DMS53 (cell line): ENCODE measurements at regions not wholly inside any gene's neighbourhood (a gene's known extent, or its start where the extent isn't known, plus 50 kb on each side); places are given as distances from the start of the nearest gene placed in this dataset.

Source experiments
- DNase-seq: peaks from one replicate; lab custom pipeline; 2025; lab: John Stamatoyannopoulos, UW

DNA sequence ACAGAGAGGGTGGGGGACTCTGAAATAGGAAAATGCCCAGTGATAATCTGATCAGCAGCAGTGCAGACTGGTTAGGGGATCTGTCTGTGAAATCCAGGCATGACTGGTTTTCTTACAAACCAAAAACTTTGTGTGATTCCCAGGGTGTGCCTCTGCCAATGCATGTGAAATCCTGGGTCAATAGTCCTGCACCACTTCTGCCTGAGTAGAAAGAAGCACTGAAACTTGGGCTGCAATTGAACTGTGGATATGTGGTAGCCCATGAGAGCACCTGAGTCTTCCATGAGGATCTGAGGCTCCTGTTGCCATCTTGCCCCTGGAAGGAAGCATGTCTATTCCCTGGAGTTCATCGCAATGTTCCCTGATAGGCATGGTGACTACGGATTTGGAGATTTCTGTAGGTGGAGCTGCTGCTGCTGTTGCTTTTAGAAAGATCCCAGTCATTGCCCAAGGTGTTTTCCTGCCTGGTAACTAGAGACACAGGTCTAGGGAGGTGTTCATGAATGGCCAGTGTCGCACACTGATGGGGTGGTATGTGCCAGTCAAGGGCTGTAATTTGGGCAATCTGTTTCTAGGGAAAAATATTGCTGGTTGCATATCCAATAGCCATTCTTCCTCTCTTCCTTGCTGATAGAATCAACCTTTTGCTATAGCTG lies 146.7 kb downstream of the CARTPT start:
- peak; percentile 6 for DNase-seq

DNA sequence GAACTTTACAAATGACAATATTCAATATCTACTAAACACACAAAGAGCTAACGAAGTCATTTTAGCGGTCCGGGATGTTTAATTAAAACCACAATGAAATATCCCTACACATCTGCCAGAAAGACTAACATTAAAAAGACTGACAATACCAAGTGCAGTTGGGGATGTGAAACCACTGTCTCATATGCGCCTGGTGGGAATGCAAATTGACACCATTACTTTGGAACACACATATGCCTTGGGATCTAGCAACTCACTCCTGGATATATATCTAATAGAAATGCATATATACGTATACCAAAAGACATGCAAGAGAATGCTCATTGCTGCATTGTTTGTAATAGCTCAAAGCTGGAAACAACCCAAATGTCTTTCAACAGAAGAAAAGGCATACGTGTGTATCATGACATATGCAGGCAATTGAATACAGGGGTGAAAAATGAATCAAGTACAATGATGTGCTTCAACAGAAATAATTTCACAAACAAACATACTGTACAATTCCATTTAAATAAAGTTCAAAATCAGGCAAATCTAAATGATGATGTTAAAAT lies 153.3 kb downstream of the CARTPT start:
- no peak for DNase-seq

DNA sequence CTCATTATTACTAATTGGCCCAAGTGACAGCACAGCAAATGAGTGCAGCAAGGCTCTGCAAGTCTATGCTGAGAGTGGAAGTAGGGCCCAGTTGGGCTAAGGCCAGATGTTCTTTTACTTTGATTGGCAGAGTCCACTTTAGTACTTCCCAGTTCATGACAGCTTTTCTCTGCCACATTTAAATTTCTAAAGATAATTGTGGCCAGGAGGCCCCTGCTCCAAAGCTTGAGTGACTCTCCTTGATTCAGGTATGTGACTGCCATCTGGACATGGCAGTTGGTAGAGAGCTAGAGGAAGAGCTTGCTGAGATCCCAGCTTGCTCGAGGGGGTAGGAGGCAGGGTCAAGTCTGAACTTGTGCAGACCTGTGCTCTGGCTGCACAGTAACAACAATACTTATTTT lies 154.1 kb downstream of the CARTPT start:
- DNase-seq: peak; percentile 6

DNA sequence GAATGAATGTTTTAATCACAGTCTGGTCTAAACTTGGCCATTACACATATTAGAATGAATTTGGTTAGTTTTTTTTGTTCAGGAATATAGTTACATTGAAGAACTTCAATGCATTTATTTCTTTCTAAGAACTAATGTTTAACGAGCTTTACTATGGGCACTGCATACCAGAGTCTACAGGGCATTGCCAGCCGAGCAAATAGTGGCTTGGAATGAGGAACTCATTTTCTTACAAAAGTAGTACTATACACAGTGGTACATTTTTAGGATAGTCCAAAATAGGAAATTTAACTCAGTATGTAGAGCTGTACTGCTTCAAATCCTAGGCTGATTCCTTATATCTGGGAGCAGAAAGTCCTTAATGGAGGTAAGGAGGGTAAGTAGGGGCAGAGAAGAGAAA lies 155.4 kb downstream of the CARTPT start:
- no peak for DNase-seq

DNA sequence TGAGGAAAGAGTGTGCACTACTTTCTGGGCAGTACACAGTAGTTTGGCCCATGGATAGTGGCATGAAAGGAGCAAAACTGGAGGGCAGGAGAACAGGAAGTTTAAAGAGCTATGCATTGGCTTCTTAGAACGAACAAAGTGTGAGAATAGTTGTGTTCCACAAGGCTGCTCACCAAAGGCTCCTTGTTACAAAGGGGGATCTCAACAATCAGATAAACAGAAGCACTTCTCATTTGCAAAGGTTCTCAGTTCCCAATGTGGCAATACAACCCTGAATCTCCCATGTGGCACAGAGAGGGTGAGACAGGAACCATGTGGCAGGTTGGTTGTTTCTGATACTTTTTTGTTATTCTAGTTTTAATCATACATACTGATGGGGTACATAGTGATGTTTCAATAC lies 158.4 kb downstream of the CARTPT start:
- DNase-seq: no peak

DNA sequence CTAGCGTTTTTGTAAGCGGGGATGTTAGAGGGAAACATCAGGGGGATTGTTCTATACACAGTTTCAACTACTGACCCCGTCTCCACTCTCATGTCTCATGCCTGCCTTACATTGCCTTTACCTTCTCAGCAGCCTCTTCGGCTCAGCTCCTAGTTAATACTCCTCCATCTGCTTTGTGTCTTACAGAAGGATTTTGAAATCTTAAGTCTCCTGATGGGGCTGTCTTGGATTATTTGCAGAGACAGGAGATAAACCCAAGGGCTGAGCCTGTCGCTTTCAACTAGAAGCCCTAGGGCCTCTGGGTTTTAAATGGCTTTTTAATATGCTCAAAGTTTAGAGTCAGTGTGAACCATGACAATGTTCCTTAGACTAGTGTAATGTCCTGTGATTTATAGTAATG lies 161.5 kb downstream of the CARTPT start:
- DNase-seq: no peak

DNA sequence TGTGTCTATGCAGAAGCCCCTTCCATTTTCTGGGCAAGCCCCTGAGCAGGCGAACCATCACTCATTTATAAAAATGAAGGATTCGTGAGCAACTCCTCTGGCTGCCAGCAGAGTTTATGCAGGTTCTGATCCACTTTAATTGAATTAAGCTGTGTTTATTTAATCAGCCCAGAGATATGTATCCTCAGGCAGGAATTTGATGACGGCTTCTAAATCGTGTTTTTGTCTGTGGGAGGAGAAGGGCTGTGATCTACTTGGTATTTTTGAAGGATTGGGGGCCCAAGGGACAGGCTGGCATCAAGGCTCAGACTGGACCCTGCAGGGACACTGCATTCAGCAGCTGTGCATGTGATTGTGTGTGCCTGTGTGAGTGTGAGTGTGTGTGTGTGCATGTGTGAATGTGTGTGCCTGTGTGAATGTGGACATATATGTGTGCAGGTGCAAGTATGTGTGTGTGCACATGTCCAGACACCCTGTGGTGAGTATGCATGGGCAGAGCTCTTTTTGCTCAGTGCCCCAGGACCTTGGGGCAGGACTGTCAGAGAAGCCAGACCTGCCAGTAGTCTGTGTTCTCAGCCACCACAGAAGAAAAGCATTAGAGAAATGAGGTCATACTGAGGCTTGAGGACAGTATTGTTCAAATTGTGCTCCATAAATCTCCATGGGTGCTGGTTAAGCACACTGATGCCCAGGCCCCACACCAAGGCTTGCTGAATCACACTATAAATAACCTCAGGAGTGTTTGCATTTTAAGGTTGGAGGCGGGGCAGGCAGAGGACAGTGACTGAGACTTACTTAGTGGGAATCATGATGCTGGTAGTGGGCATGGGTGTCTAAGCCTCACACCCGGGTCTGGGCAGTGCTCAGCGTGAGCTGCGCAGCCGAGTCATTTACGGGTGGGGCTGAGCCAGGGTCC lies 164.0 kb downstream of the CARTPT start:
- DNase-seq: peak; percentile 84

DNA sequence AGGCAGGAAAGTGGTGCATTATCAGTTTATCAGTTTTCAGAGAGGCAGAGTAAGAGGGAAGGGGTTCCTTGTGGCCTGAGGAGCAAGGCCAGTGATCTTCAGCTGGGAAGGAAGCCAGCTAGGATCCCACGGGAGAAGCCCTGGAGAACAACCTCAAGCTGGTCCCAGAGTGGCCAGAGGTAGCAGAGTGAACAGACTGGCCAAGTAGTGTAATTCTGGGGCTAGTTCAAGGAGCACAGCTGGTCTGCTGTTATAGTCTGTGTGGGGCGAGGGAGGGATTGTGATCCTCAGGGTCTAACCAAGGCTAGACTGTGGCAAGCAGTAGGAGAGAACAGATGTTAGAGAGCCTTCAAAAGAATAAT lies 164.6 kb downstream of the CARTPT start:
- no peak for DNase-seq

DNA sequence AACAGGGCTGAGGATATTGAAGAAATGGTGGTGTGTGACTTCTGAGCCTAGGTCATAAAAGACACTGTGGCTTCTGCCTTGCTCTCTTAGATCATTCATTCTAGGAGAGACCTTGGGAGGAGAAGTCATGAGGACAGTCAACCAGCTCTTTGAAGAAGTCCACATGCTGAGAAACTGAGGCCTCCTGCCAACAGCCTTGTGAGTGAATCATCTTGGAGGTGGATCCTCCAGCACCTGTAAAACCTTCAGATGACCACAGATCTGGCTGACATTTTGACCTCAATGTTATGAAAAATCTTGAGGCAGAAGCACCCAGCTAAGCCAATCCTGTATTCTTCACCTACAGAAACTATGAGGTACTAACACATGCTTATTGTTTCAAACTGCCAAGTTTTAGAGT lies 165.9 kb downstream of the CARTPT start:
- no peak for DNase-seq

DNA sequence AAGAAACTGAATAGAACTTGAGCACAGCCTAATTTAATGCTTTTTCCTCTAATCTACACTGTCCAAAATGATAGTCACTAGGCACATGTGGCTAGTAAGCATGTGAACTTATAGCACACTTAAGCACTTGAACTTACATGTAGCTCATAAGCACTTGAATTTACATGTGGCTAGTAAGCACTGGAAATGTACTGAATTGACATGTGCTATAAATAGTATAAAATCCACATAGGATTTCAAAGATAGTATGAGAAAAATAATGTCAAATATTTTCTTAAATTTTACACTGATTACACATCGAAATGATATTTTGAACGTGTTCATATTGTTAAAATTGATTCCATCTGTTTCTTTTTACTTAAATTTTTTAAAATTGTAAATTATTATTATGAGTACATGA lies 167.3 kb downstream of the CARTPT start:
- no peak for DNase-seq

DNA sequence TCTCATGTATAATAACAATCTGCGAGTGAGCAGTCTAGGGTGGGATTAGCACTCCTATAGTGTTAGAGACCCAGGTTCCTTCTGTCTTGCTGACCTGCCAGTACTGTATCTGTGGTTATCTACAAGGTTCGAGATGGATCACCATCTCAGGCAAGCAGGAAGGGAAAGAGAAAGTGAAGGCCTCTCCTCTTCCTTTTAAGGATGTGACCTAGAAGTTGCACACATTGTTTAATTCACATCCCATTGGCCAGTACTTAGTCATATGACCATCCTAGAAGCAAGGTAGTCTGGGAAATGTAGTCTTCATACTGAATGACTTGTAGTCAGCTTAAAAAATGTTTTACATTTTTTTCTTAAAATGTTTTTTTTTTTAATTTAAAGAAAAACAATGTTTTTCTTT lies 168.6 kb downstream of the CARTPT start:
- DNase-seq: peak; percentile 83

DNA sequence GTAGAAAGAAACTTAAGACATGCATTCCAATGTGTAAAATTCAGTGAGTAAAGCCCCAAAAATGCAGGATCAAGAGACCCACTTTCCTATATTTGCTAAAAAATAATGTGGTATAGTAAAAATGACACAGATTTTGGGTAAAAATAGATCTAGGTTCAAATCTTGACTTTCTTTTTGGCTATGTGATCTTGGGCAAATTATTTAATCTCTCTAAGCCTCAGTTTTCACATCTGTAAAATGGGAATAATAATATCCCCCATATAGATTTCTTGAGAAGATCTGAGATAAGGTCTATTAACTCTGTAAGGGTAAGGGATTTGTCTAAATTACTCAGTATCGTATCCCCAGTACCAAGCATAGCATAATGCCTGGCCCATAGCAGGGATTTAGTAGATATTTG lies 172.3 kb downstream of the CARTPT start:
- DNase-seq: no peak

DNA sequence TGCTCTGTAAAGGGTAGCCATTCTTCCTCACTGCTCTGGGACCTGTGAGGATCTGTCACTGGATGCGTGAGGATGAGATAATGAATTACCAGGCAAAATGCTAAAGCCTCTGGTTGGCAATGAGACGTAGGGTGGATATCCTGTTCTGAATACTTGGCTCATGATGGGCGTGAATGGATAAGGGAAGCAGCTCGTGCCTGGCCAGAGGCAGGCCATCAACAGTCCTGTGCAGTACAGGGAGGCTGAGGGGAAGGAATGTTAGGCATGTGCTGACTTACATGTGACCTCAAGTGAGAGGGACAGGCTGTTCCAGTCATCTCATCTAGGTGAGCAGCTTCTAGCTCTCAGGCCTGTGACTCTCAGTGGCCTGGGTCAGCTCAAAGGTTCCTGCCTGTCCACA lies 172.8 kb downstream of the CARTPT start:
- DNase-seq: no peak

DNA sequence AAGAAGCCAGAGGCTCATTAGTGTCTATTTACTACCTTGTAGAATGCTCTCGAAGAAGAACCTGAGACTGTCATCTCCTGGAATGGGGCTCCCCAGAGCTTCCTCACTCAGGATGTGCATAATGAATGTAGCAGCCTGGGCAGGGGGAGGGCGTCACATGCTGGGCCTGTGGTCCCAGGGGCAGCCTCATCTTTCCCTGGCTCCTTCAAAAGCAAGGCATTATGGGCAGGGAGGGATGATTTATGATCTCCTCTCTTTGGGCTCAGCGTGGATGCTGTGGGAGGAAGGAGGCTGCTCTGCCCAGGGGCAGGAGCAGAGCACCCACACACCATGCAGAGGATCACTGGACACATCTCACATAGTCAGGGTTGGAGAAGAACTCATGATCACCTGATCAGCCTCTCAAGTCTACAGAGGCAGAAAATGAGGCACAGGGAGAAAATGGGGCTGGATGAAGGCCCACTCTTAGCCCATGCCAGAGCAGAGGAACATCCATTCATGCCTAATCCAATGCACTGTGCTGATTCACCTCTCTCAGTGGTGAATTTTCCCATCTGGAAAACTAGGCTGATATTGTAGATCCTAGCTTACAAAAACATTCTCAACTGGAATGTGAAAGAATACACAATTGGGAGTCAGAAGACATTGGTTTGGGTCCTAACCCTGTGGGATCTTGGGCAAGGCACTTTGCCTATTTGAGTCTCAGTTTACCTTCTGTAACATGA lies 173.7 kb downstream of the CARTPT start:
- DNase-seq: no peak

DNA sequence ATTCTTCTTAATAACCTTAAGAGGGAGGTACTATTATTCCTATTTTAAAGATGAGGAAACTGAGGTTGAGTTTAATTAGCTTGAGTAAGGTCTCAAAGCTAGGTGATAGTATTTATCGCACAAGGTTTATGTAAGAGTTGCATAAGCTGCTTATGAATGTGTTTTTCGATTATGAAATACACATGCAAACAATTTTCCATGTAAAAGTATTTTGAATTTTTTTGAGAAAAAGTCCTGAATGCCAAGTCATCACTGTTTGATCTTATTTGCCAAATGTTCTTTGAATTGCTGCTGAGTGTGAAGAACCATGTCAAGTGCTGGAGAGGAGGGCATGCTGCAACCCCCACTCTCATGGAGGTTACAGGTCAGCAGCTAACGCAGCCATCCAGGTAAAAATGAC lies 174.4 kb downstream of the CARTPT start:
- no peak for DNase-seq

DNA sequence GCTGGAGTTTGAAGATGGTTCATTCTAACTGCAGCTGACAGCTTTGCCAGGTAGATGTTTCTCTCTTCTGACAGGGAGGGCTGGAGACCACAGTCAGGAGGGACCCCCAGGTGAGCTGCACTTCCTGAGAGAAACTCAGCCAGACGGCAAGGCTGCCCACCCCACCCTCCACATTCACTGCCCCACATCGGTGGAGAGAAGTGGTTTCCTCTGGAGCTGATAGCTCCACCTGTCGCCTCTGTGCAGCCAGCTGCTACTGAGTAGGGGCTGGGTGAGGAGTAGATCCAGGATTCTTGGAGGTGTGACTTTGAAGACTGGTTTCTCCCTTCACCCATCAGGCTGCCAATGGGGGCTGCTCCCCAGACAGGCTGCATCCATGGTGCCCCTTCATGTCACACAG lies 175.0 kb downstream of the CARTPT start:
- no peak for DNase-seq

DNA sequence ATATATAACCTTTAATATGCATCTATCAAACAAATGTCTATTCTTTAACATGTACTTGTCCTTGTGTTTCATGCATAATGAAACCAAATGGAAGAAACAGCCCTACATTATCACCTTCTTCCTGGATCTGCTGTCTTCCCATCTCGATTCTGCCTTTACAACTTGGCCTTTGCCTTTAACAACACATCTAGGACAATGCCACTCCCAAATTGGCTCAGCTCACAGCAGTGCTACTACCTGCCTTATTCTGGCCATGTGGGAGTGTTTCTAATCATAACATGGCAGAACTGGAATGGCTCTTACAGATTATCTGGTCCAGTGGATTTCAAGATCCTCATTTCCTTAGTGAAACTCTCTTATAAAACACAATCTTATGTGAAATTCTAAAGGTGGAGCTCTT lies 176.5 kb downstream of the CARTPT start:
- DNase-seq: no peak

DNA sequence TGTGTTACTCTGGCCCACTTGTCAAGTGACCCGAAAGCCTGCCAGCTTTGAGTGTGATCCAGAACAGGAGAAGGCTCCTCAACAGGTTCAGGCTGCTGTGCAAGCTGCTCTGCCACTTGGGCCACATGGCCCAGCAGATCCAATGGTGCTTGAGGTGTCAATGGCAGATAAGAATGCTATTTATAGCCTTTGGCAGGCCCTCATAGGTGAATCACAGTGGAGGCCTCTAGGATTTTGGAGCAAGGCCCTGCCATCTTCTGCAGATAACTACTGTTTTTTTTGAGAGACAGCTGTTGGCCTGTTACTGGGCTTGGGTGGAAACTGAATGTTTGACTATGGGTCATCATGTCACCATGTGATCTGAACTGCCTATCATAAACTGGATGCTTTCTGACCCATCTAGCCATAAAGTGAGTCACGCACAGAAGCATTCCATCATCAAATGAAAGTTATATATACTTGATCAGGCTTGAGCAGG lies 180.8 kb downstream of the CARTPT start:
- peak; percentile 16 for DNase-seq

DNA sequence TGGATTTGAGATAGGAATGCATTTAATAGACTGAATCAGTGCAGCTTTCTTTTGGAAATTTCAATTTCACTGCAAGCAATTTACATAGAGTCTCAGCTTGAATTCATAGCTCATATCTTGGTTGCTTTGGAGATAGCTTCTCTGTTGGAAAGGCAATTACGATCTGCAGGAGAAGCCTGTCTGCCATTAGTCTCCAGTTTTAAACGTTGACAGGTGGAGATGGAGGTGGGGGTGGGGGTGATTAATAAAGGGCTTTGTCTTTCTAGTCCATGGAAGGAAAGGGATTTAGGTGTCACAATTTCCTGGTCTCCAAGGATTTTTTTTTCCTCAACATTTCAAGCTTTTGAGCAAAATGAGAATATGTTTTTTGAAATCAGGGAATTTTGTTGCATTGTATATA lies 184.7 kb downstream of the CARTPT start:
- no peak for DNase-seq

DNA sequence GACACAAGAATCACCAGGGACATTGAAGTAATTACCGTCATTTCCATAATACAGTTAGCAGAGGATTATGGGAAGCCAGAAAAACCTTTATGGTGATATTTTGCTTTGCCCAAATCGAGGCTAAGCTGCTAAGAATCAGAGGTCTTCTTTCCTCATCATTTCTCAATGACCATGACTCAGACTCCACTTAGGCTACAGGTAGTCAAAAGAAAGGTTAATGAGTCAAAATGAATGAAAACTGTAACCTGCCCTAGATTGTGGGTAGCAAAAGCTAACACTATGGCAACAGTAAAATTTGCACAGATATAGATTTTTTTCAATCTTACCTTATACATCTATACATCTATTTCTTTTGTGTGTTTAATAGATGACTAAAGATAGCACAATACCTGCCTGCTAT lies 185.8 kb downstream of the CARTPT start:
- peak; percentile 19 for DNase-seq

DNA sequence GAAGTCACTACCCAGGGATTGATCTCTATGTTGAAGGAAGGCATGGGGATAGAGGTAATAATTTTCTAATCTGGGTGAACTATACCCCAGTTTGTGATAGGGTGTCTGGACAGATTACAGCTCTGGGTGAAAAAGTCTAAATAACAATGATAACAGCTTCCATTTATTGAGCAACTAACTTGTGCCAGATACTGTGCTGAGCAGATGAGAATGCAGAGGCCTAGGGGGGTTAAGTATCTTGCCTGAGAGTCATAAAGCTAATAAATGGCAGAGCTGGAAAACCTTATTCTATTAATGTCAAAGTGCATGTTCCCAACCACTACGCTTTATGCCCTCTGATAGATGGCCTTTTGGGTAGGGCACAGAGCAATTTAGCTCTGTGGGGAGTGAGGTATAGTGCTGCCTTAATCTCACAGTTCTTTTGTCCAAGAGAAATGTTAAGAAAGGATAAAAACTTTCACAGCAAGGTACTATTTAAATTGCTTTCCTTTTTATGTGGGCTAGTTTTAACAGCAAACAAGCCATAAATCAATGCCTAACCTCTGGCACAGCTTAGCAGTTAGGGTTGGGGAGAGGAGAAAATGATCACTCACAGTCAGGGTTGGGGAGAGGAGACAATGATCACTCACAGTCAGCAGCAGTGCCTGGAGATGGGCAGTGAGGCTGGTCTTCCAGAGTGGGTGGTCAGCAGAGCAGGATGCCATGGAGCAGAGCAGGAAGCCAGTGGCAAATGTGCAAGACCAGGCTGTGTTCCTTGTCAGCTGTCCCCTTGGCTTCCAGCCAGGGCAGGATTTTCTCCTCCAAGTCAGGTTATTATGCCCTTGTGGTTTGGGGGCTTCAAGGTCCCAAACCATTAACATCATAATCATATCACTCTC lies 187.0 kb downstream of the CARTPT start:
- peak; percentile 10 for DNase-seq
